CD14-positive monocyte (primary cell): ENCODE measurements at regions not wholly inside any gene's neighbourhood (a gene's known extent, or its start where the extent isn't known, plus 50 kb on each side); places are given as distances from the start of the nearest gene placed in this dataset.

Experiments used
- DNase-seq, 3 donors: peaks; one replicate each; pipeline ENCODE4 v3.0.0-alpha.2; 2011 to 2022
- H2AFZ ChIP-seq: 2 replicates; pipeline ENCODE4 v1.6.0; 2012; ENCODE audit warnings: mild to moderate bottlenecking, low read depth, low read length, inconsistent platforms; ENCODE audit not compliant: insufficient read depth, poor library complexity, severe bottlenecking
- H3K27ac ChIP-seq, 2 donors: 1 replicate in 1 of 2; 2 replicates in 1 of 2; pipeline ENCODE4 v1.5.1; 2012 to 2013; ENCODE audit warnings: low read length in 2 of 2, control low read depth in 1 of 2, inconsistent platforms in 1 of 2, low read depth in 1 of 2, mild to moderate bottlenecking in 1 of 2
- H3K27me3 ChIP-seq, 2 donors: one replicate each; pipeline versions ENCODE4 v1.6.0 to v1.6.1; 2011 to 2013; ENCODE audit warnings: low read length in 2 of 2; ENCODE audit not compliant: control insufficient read depth in 2 of 2, insufficient read depth in 2 of 2
- H3K36me3 ChIP-seq, 2 donors: replicated peaks in 1 of 2; 1 replicate in 1 of 2; 2 replicates in 1 of 2; pipeline versions ENCODE4 v1.5.1 to v1.6.1; 2012 to 2013; ENCODE audit warnings: low read length in 2 of 2, control low read depth in 1 of 2, inconsistent platforms in 1 of 2, mild to moderate bottlenecking in 1 of 2; ENCODE audit not compliant: insufficient read depth in 2 of 2, control insufficient read depth in 1 of 2
- H3K4me1 ChIP-seq, 2 donors: 1 replicate in 1 of 2; 2 replicates in 1 of 2; pipeline versions ENCODE4 v1.5.1 to v1.6.1; 2012 to 2013; ENCODE audit warnings: low read length in 2 of 2, control low read depth in 1 of 2, inconsistent platforms in 1 of 2, mild to moderate bottlenecking in 1 of 2, moderate library complexity in 1 of 2; ENCODE audit not compliant: insufficient read depth in 2 of 2, control insufficient read depth in 1 of 2
- H3K4me2 ChIP-seq: replicated peaks from 2 replicates; pipeline ENCODE3; 2012; ENCODE audit warnings: low read length, moderate library complexity, mild to moderate bottlenecking; ENCODE audit not compliant: poor library complexity, severe bottlenecking; ENCODE audit errors: extremely low read depth
- H3K4me3 ChIP-seq, 3 experiments: fragments of 200-600 bp in 1 of 3; sonication (generic) in 1 of 3; replicated peaks in 1 of 3; 1 replicate in 2 of 3; 2 replicates in 1 of 3; pipeline ENCODE4 v1.5.1; 2011 to 2013; ENCODE audit warnings: low read length in 3 of 3, mild to moderate bottlenecking in 3 of 3, control low read depth in 2 of 3, low read depth in 2 of 3, inconsistent platforms in 1 of 3, moderate library complexity in 1 of 3
- H3K79me2 ChIP-seq: 2 replicates; pipeline ENCODE4 v1.6.0; 2012; ENCODE audit warnings: mild to moderate bottlenecking, control low read depth, inconsistent platforms, low read length, moderate library complexity; ENCODE audit not compliant: insufficient read depth
- H3K9ac ChIP-seq: 2 replicates; pipeline ENCODE4 v1.6.0; 2017; ENCODE audit warnings: low read length, mild to moderate bottlenecking; ENCODE audit not compliant: insufficient read depth, poor library complexity, severe bottlenecking
- H3K9me3 ChIP-seq, 2 donors: replicated peaks in 1 of 2; 1 replicate in 1 of 2; 2 replicates in 1 of 2; pipeline versions ENCODE4 v1.5.1 to v1.6.1; 2012 to 2013; ENCODE audit warnings: low read length in 2 of 2, control low read depth in 1 of 2; ENCODE audit not compliant: control insufficient read depth in 1 of 2, insufficient read depth in 1 of 2
- H4K20me1 ChIP-seq: 2 replicates; pipeline ENCODE4 v1.6.0; 2012; ENCODE audit warnings: mild to moderate bottlenecking, low read length, control low read depth, moderate library complexity; ENCODE audit not compliant: insufficient read depth
- H3K27ac Mint-ChIP-seq, 7 donors: one replicate each; pipeline ENCODE4 v1.8.0; 2020; ENCODE audit warnings: mild to moderate bottlenecking in 7 of 7, mixed read lengths in 7 of 7, moderate library complexity in 6 of 7, inconsistent platforms in 2 of 7
- H3K27me3 Mint-ChIP-seq, 3 donors: one replicate each; pipeline ENCODE4 v1.8.0; 2021 to 2022; ENCODE audit warnings: low read depth in 3 of 3, mild to moderate bottlenecking in 3 of 3, mixed read lengths in 3 of 3, moderate library complexity in 3 of 3, inconsistent platforms in 1 of 3
- H3K36me3 Mint-ChIP-seq, 2 donors: one replicate each; pipeline ENCODE4 v1.8.0; 2020; ENCODE audit warnings: mixed read lengths in 2 of 2, inconsistent platforms in 1 of 2, mild to moderate bottlenecking in 1 of 2
- H3K4me1 Mint-ChIP-seq: one replicate; pipeline ENCODE4 v1.8.0; 2020; ENCODE audit warnings: mild to moderate bottlenecking, mixed read lengths
- H3K4me3 Mint-ChIP-seq, 2 donors: one replicate each; pipeline ENCODE4 v1.8.0; 2020; ENCODE audit warnings: mild to moderate bottlenecking in 2 of 2, mixed read lengths in 2 of 2, moderate library complexity in 1 of 2
- H3K9me3 Mint-ChIP-seq, 7 donors: one replicate each; pipeline ENCODE4 v1.8.0; 2020 to 2022; ENCODE audit warnings: mixed read lengths in 7 of 7, mild to moderate bottlenecking in 6 of 7, moderate library complexity in 6 of 7, inconsistent platforms in 2 of 7
- WGBS: methylation state at CpG from one replicate; pipeline ENCODE4 v1.1.5; 2013; ENCODE audit warnings: missing lambda C conversion rate; ENCODE audit not compliant: insufficient coverage; 5-methylcytosine and 5-hydroxymethylcytosine counted together
- intact Hi-C, 2 donors: fragments of 100-400 bp; cut with micrococcal nuclease; formaldehyde crosslinking; loops; one replicate each; pipeline versions ENCODE4 v1.15.0 to v1.15.1; 2023
- TF ChIP-seq, protein P1 (sequence below): fragments of 200-600 bp; IDR thresholded peaks from one replicate; pipeline ENCODE4 v1.8.0; 2022; ENCODE audit warnings: antibody characterized with exemption, mild to moderate bottlenecking

DNA sequence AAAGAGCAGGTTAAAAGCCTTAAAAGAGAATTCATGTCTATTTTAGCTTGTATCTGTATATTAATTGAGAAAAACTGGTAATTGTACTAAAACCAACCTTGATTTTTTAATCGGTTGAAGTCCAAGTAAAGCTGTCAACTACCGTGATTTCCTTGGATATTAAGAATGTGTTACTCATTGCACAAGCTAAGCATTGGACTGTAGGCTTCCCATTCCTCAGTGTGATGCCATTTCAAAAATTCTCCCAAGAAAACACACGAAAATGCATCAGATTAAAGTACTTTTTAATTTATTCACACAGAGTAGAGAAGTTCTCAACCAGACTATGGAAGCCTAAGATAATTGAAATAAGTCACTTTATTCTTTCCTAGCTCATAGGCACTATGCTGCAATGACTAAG lies 761.4 kb upstream of the TYRP1 start:
- peaks cover 2 to 6% (median 4%) of the 10 kb centered on the region in 7 donors for H3K9me3 Mint-ChIP-seq
- intact Hi-C loops, result no loop called here
- no peak overlapping the region for H3K27ac Mint-ChIP-seq
- no peaks in the 10 kb centered on the region for H3K36me3 ChIP-seq
- no peaks in the 10 kb centered on the region for H4K20me1 ChIP-seq
- TF ChIP-seq, protein P1, sequence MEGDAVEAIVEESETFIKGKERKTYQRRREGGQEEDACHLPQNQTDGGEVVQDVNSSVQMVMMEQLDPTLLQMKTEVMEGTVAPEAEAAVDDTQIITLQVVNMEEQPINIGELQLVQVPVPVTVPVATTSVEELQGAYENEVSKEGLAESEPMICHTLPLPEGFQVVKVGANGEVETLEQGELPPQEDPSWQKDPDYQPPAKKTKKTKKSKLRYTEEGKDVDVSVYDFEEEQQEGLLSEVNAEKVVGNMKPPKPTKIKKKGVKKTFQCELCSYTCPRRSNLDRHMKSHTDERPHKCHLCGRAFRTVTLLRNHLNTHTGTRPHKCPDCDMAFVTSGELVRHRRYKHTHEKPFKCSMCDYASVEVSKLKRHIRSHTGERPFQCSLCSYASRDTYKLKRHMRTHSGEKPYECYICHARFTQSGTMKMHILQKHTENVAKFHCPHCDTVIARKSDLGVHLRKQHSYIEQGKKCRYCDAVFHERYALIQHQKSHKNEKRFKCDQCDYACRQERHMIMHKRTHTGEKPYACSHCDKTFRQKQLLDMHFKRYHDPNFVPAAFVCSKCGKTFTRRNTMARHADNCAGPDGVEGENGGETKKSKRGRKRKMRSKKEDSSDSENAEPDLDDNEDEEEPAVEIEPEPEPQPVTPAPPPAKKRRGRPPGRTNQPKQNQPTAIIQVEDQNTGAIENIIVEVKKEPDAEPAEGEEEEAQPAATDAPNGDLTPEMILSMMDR, result no peak
- no peak overlapping the region for H3K4me3 Mint-ChIP-seq
- no peak overlapping the region for H3K4me2 ChIP-seq
- no peaks in the 10 kb centered on the region for H3K27me3 ChIP-seq
- H3K27me3 Mint-ChIP-seq, result peaks cover 0 to 3% (median 0%) of the 10 kb centered on the region in 3 donors
- WGBS, result no CpG with 5 or more reads among the region's 3 CpGs
- H3K4me1 ChIP-seq, result no peaks in the 10 kb centered on the region
- H3K36me3 Mint-ChIP-seq, result no peaks in the 10 kb centered on the region
- no peak overlapping the region for H3K27ac ChIP-seq
- H3K9me3 ChIP-seq, result peaks cover 0 to 11% of the 10 kb centered on the region in 2 donors
- H2AFZ ChIP-seq, result no peak overlapping the region
- H3K79me2 ChIP-seq, result no peaks in the 10 kb centered on the region
- H3K4me3 ChIP-seq, result no peak overlapping the region
- no peaks in the 10 kb centered on the region for H3K4me1 Mint-ChIP-seq
- no peak overlapping the region for H3K9ac ChIP-seq
- DNase-seq, result no peak

DNA sequence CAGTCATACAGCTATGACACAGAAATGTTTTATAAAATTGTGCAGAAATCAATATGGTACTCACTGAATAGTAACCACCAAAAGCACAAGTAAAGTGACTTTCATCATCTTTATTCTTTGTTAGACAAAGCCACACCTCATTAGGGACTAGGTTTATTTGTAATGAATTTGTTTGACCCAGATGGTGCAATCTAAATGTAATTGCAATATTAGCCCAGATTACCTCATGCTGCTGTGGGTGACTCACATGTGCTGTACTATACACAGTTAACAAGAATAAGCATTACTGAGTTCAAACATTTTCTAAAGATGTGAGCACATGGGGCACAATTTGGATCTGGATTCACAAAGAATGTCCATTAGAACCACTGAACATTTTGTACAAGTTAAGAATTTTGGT lies 759.3 kb upstream of the TYRP1 start:
- TF ChIP-seq, protein P1, result no peak
- Mint-ChIP-seq H3K4me3 (no peak overlapping the region), H3K27ac (no peak overlapping the region), H3K9me3 (peaks cover 0 to 4% (median 0%) of the 10 kb centered on the region in 7 donors), H3K27me3 (peaks cover 0 to 3% (median 0%) of the 10 kb centered on the region in 3 donors), H3K4me1 (no peaks in the 10 kb centered on the region), H3K36me3 (no peaks in the 10 kb centered on the region)
- H3K9me3 ChIP-seq, result peaks cover 0 to 3% of the 10 kb centered on the region in 2 donors
- no peak overlapping the region for H3K27ac ChIP-seq
- no peak overlapping the region for H3K4me3 ChIP-seq
- no peaks in the 10 kb centered on the region for H3K4me1 ChIP-seq
- intact Hi-C loops, result no loop called here
- no peak overlapping the region for H3K4me2 ChIP-seq
- H3K36me3 ChIP-seq, result no peaks in the 10 kb centered on the region
- no peaks in the 10 kb centered on the region for H4K20me1 ChIP-seq
- no peaks in the 10 kb centered on the region for H3K79me2 ChIP-seq
- H3K27me3 ChIP-seq, result no peaks in the 10 kb centered on the region
- H2AFZ ChIP-seq, result no peak overlapping the region
- no peak overlapping the region for H3K9ac ChIP-seq
- no peak for DNase-seq
